Gastroesophageal sphincter (tissue), 3 donors: ENCODE measurements at regions not wholly inside any gene's neighbourhood (a gene's known extent, or its start where the extent isn't known, plus 50 kb on each side); places are given as distances from the start of the nearest gene placed in this dataset.

Source experiments
- CTCF ChIP-seq, 4 experiments: fragments of 200-600 bp in 2 of 4; fragments of 450-650 bp in 2 of 4; sonication (generic) in 1 of 4; IDR thresholded peaks; one replicate each; pipeline ENCODE4 v1.5.1; 2017 to 2019; ENCODE audit warnings: antibody characterized with exemption in 4 of 4, mild to moderate bottlenecking in 2 of 4, moderate library complexity in 2 of 4
- EP300 ChIP-seq: sonication (generic); formaldehyde crosslinking; IDR thresholded peaks from one replicate; pipeline ENCODE4 v1.6.1; 2017; ENCODE audit warnings: antibody characterized with exemption, mild to moderate bottlenecking
- POLR2A ChIP-seq, 2 donors: fragments of 450-650 bp; IDR thresholded peaks; one replicate each; pipeline ENCODE4 v1.6.1; 2017; ENCODE audit warnings: antibody characterized with exemption in 2 of 2, mild to moderate bottlenecking in 2 of 2, moderate library complexity in 1 of 2
- POLR2AphosphoS5 ChIP-seq: sonication (generic); formaldehyde crosslinking; IDR thresholded peaks from one replicate; pipeline ENCODE4 v1.6.1; 2017; ENCODE audit warnings: antibody characterized with exemption

GRCh38 chr5:144084971-144085370 lies 85.5 kb downstream of the YIPF5 start:
- TF ChIP-seq CTCF (IDR thresholded peaks at IDR 0.05), result no peak
- TF ChIP-seq POLR2AphosphoS5, result no peak
- no peak for TF ChIP-seq EP300
- no peak for TF ChIP-seq POLR2A (IDR thresholded peaks at IDR 0.05)
